MM.1S (cell line): ENCODE measurements at regions not wholly inside any gene's neighbourhood (a gene's known extent, or its start where the extent isn't known, plus 50 kb on each side); places are given as distances from the start of the nearest gene placed in this dataset.

Source experiments
- CTCF ChIP-seq: fragments of 300-600 bp; sonication (generic); IDR thresholded peaks from 2 replicates; pipeline ENCODE4 v1.5.1; 2016; ENCODE audit warnings: antibody characterized with exemption, low read length, mixed read lengths
- EZH2 ChIP-seq: fragments of 300-600 bp; sonication (generic); optimal IDR thresholded peaks from 2 replicates; pipeline ENCODE3; 2017; ENCODE audit warnings: low read depth, mild to moderate bottlenecking, antibody characterized with exemption, low read length, mixed read lengths
- EZH2phosphoT487 ChIP-seq: fragments of 300-600 bp; sonication (generic); IDR thresholded peaks from 2 replicates; pipeline ENCODE4 v1.6.1; 2018; ENCODE audit warnings: antibody characterized with exemption, low read length

GRCh38 chr9:20236676-20237075 lies 385.6 kb downstream of the MLLT3 start:
- TF ChIP-seq CTCF (no peak), EZH2 (no peak), EZH2phosphoT487 (no peak)
